ENCODE measurements at regions not wholly inside any gene's neighbourhood (a gene's known extent, or its start where the extent isn't known, plus 50 kb on each side); places are given as distances from the start of the nearest gene placed in this dataset.
"Not testable (repeated sequence)": the region's sequence is repeated elsewhere in the genome, so short reads cannot be mapped to it uniquely, and the experiment has no call there.

GRCh38 chr16:33961536-33961935, 502.1 kb downstream of the TP53TG3F start:
- DNase-seq (ENCODE audit: low spot score); H3K27ac ChIP-seq (ENCODE audit: low read depth, low read length, poor library complexity, severe bottlenecking); H3K9me3 ChIP-seq (ENCODE audit: low read depth, low read length, poor library complexity, severe bottlenecking); H3K4me1 ChIP-seq (ENCODE audit: insufficient read depth, low read length, poor library complexity, severe bottlenecking); BruUV-seq (replicated peaks); intact Hi-C loops (cut with micrococcal nuclease; ENCODE audit: unreplicated experiment); H3K4me3 ChIP-seq (ENCODE audit: low read depth, low read length, poor library complexity, severe bottlenecking); POLR2A ChIA-PET (ENCODE audit: low non-redundant PET); CTCF ChIA-PET; H3K27me3 ChIP-seq (replicated peaks; ENCODE audit: insufficient read depth, low read depth, low read length, poor library complexity); H3K36me3 ChIP-seq (ENCODE audit: insufficient read depth, low read length, poor library complexity, severe bottlenecking): not testable (repeated sequence)

GRCh38 chr16:33965534-33965933, 506.1 kb downstream of the TP53TG3F start:
- not testable (repeated sequence) for H3K4me1 ChIP-seq (ENCODE audit: insufficient read depth, low read length, poor library complexity, severe bottlenecking)

GRCh38 chr16:33966855-33967254, 507.4 kb downstream of the TP53TG3F start:
- H3K4me1 ChIP-seq (ENCODE audit: insufficient read depth, low read length, poor library complexity, severe bottlenecking); H3K27me3 ChIP-seq (replicated peaks; ENCODE audit: insufficient read depth, low read depth, low read length, poor library complexity); H3K36me3 ChIP-seq (ENCODE audit: insufficient read depth, low read length, poor library complexity, severe bottlenecking); H3K4me3 ChIP-seq (ENCODE audit: low read depth, low read length, poor library complexity, severe bottlenecking); CTCF ChIA-PET; BruUV-seq (replicated peaks); POLR2A ChIA-PET (ENCODE audit: low non-redundant PET); intact Hi-C loops (cut with micrococcal nuclease; ENCODE audit: unreplicated experiment); DNase-seq (ENCODE audit: low spot score); H3K9me3 ChIP-seq (ENCODE audit: low read depth, low read length, poor library complexity, severe bottlenecking); H3K27ac ChIP-seq (ENCODE audit: low read depth, low read length, poor library complexity, severe bottlenecking): not testable (repeated sequence)

More at GRCh38 chr16:33965534-33965933, 506.1 kb downstream of the TP53TG3F start:
- intact Hi-C loops (cut with micrococcal nuclease; ENCODE audit: unreplicated experiment); H3K4me3 ChIP-seq (ENCODE audit: low read depth, low read length, poor library complexity, severe bottlenecking); DNase-seq (ENCODE audit: low spot score); H3K36me3 ChIP-seq (ENCODE audit: insufficient read depth, low read length, poor library complexity, severe bottlenecking); H3K27me3 ChIP-seq (replicated peaks; ENCODE audit: insufficient read depth, low read depth, low read length, poor library complexity); CTCF ChIA-PET; BruUV-seq (replicated peaks); H3K9me3 ChIP-seq (ENCODE audit: low read depth, low read length, poor library complexity, severe bottlenecking); H3K27ac ChIP-seq (ENCODE audit: low read depth, low read length, poor library complexity, severe bottlenecking); POLR2A ChIA-PET (ENCODE audit: low non-redundant PET): not testable (repeated sequence)

GRCh38 chr16:33974557-33974956, 515.1 kb downstream of the TP53TG3F start:
- DNase-seq (ENCODE audit: low spot score); H3K36me3 ChIP-seq (ENCODE audit: insufficient read depth, low read length, poor library complexity, severe bottlenecking); intact Hi-C loops (cut with micrococcal nuclease; ENCODE audit: unreplicated experiment); H3K27me3 ChIP-seq (replicated peaks; ENCODE audit: insufficient read depth, low read depth, low read length, poor library complexity); CTCF ChIA-PET; H3K27ac ChIP-seq (ENCODE audit: low read depth, low read length, poor library complexity, severe bottlenecking); H3K9me3 ChIP-seq (ENCODE audit: low read depth, low read length, poor library complexity, severe bottlenecking); BruUV-seq (replicated peaks); H3K4me1 ChIP-seq (ENCODE audit: insufficient read depth, low read length, poor library complexity, severe bottlenecking); POLR2A ChIA-PET (ENCODE audit: low non-redundant PET); H3K4me3 ChIP-seq (ENCODE audit: low read depth, low read length, poor library complexity, severe bottlenecking): not testable (repeated sequence)

GRCh38 chr16:33975744-33976143, 516.3 kb downstream of the TP53TG3F start:
- H3K9me3 ChIP-seq (ENCODE audit: low read depth, low read length, poor library complexity, severe bottlenecking); H3K27ac ChIP-seq (ENCODE audit: low read depth, low read length, poor library complexity, severe bottlenecking); BruUV-seq (replicated peaks); CTCF ChIA-PET; POLR2A ChIA-PET (ENCODE audit: low non-redundant PET); H3K4me3 ChIP-seq (ENCODE audit: low read depth, low read length, poor library complexity, severe bottlenecking); DNase-seq (ENCODE audit: low spot score); intact Hi-C loops (cut with micrococcal nuclease; ENCODE audit: unreplicated experiment); H3K36me3 ChIP-seq (ENCODE audit: insufficient read depth, low read length, poor library complexity, severe bottlenecking); H3K4me1 ChIP-seq (ENCODE audit: insufficient read depth, low read length, poor library complexity, severe bottlenecking); H3K27me3 ChIP-seq (replicated peaks; ENCODE audit: insufficient read depth, low read depth, low read length, poor library complexity): not testable (repeated sequence)

- H3K4me1 ChIP-seq (ENCODE audit: insufficient read depth, low read length, poor library complexity, severe bottlenecking); H3K36me3 ChIP-seq (ENCODE audit: insufficient read depth, low read length, poor library complexity, severe bottlenecking); POLR2A ChIA-PET (ENCODE audit: low non-redundant PET); H3K27me3 ChIP-seq (replicated peaks; ENCODE audit: insufficient read depth, low read depth, low read length, poor library complexity); H3K27ac ChIP-seq (ENCODE audit: low read depth, low read length, poor library complexity, severe bottlenecking); intact Hi-C loops (cut with micrococcal nuclease; ENCODE audit: unreplicated experiment); H3K4me3 ChIP-seq (ENCODE audit: low read depth, low read length, poor library complexity, severe bottlenecking); DNase-seq (ENCODE audit: low spot score); CTCF ChIA-PET; H3K9me3 ChIP-seq (ENCODE audit: low read depth, low read length, poor library complexity, severe bottlenecking); BruUV-seq (replicated peaks): not testable (repeated sequence)
Measured at GRCh38 chr16:33976521-33976920, 517.1 kb downstream of the TP53TG3F start.

- H3K27me3 ChIP-seq (replicated peaks; ENCODE audit: insufficient read depth, low read depth, low read length, poor library complexity); H3K4me3 ChIP-seq (ENCODE audit: low read depth, low read length, poor library complexity, severe bottlenecking); POLR2A ChIA-PET (ENCODE audit: low non-redundant PET); H3K27ac ChIP-seq (ENCODE audit: low read depth, low read length, poor library complexity, severe bottlenecking); H3K4me1 ChIP-seq (ENCODE audit: insufficient read depth, low read length, poor library complexity, severe bottlenecking); BruUV-seq (replicated peaks); DNase-seq (ENCODE audit: low spot score); H3K36me3 ChIP-seq (ENCODE audit: insufficient read depth, low read length, poor library complexity, severe bottlenecking); CTCF ChIA-PET; intact Hi-C loops (cut with micrococcal nuclease; ENCODE audit: unreplicated experiment); H3K9me3 ChIP-seq (ENCODE audit: low read depth, low read length, poor library complexity, severe bottlenecking): not testable (repeated sequence)
Measured at GRCh38 chr16:33978784-33979183, 519.4 kb downstream of the TP53TG3F start.

GRCh38 chr16:33979613-33980012, 520.2 kb downstream of the TP53TG3F start:
- POLR2A ChIA-PET (ENCODE audit: low non-redundant PET); H3K4me1 ChIP-seq (ENCODE audit: insufficient read depth, low read length, poor library complexity, severe bottlenecking); H3K36me3 ChIP-seq (ENCODE audit: insufficient read depth, low read length, poor library complexity, severe bottlenecking); BruUV-seq (replicated peaks); intact Hi-C loops (cut with micrococcal nuclease; ENCODE audit: unreplicated experiment); H3K9me3 ChIP-seq (ENCODE audit: low read depth, low read length, poor library complexity, severe bottlenecking); CTCF ChIA-PET; H3K4me3 ChIP-seq (ENCODE audit: low read depth, low read length, poor library complexity, severe bottlenecking); DNase-seq (ENCODE audit: low spot score); H3K27me3 ChIP-seq (replicated peaks; ENCODE audit: insufficient read depth, low read depth, low read length, poor library complexity); H3K27ac ChIP-seq (ENCODE audit: low read depth, low read length, poor library complexity, severe bottlenecking): not testable (repeated sequence)

Measured in A673 (cell line).